GM23248 (cell line): ENCODE measurements at regions not wholly inside any gene's neighbourhood (a gene's known extent, or its start where the extent isn't known, plus 50 kb on each side); places are given as distances from the start of the nearest gene placed in this dataset.

Experiments
- DNase-seq: peaks from one replicate; pipeline ENCODE4 v3.0.0-alpha.2; 2015
- H2AFZ ChIP-seq: fragments of 200-600 bp; sonication (generic); 2 replicates; pipeline ENCODE4 v1.6.1; 2016; ENCODE audit warnings: antibody characterized with exemption
- H3F3A ChIP-seq: fragments of 200-600 bp; sonication (generic); 2 replicates; pipeline ENCODE4 v1.6.1; 2016; ENCODE audit warnings: mild to moderate bottlenecking, antibody characterized with exemption, mixed run types; ENCODE audit not compliant: insufficient read depth
- H3K27ac ChIP-seq: fragments of 200-600 bp; sonication (generic); 2 replicates; pipeline ENCODE4 v1.5.1; 2016; ENCODE audit warnings: mild to moderate bottlenecking
- H3K27me3 ChIP-seq: fragments of 200-600 bp; sonication (generic); replicated peaks from 2 replicates; pipeline ENCODE4 v1.6.1; 2016; ENCODE audit warnings: mild to moderate bottlenecking; ENCODE audit not compliant: insufficient read depth
- H3K36me3 ChIP-seq: fragments of 200-600 bp; sonication (generic); 2 replicates; pipeline ENCODE4 v1.6.1; 2016; ENCODE audit warnings: low read depth, mild to moderate bottlenecking
- H3K4me1 ChIP-seq: fragments of 200-600 bp; sonication (generic); 2 replicates; pipeline ENCODE4 v1.6.1; 2016; ENCODE audit warnings: mild to moderate bottlenecking; ENCODE audit not compliant: insufficient read depth
- H3K4me2 ChIP-seq: fragments of 200-600 bp; sonication (generic); one replicate; pipeline ENCODE4 v1.6.1; 2016; ENCODE audit warnings: mild to moderate bottlenecking; ENCODE audit not compliant: unreplicated experiment
- H3K4me3 ChIP-seq: fragments of 200-600 bp; sonication (generic); 2 replicates; pipeline ENCODE4 v1.5.1; 2016; ENCODE audit warnings: mild to moderate bottlenecking
- H3K79me2 ChIP-seq: fragments of 200-600 bp; sonication (generic); 2 replicates; pipeline ENCODE4 v1.6.1; 2016; ENCODE audit warnings: mild to moderate bottlenecking; ENCODE audit not compliant: insufficient read depth
- H3K9ac ChIP-seq: fragments of 200-600 bp; sonication (generic); 2 replicates; pipeline ENCODE4 v1.6.1; 2016; ENCODE audit warnings: mild to moderate bottlenecking
- H3K9me2 ChIP-seq: fragments of 200-600 bp; sonication (generic); 2 replicates; pipeline ENCODE4 v1.6.1; 2016; ENCODE audit warnings: mixed run types, mild to moderate bottlenecking, moderate library complexity; ENCODE audit not compliant: insufficient read depth
- H3K9me3 ChIP-seq: fragments of 200-600 bp; sonication (generic); one replicate; pipeline ENCODE4 v1.6.1; 2017; ENCODE audit warnings: low read depth
- H4K20me1 ChIP-seq: fragments of 200-600 bp; sonication (generic); 2 replicates; pipeline ENCODE4 v1.6.0; 2016; ENCODE audit not compliant: insufficient read depth
- EZH2 ChIP-seq: fragments of 200-600 bp; sonication (generic); IDR thresholded peaks from 2 replicates; pipeline ENCODE4 v1.6.1; 2018; ENCODE audit warnings: antibody characterized with exemption, mild to moderate bottlenecking; ENCODE audit not compliant: insufficient read depth, poor library complexity, severe bottlenecking
- EZH2phosphoT487 ChIP-seq: fragments of 200-600 bp; sonication (generic); IDR thresholded peaks from 2 replicates; pipeline ENCODE4 v1.6.1; 2018; ENCODE audit warnings: antibody characterized with exemption, moderate library complexity, mild to moderate bottlenecking, low read depth; ENCODE audit not compliant: insufficient read depth
- whole genome bisulfite sequencing, 2 experiments: methylation state at CpG; one replicate each; pipeline ENCODE4 v1.1.6; 2015 to 2017; ENCODE audit warnings: low lambda C conversion rate in 2 of 2, low coverage in 1 of 2; ENCODE audit errors: missing lambda C conversion rate in 2 of 2; 5-methylcytosine and 5-hydroxymethylcytosine counted together
- in situ Hi-C: fragments of 300-500 bp; cut with MboI; formaldehyde crosslinking; loops from 2 replicates; pipeline ENCODE4 v1.15.0; 2020

GRCh38 chr13:62321139-62321538 is 905.5 kb upstream of the PCDH20 start:
- no peaks in the 10 kb centered on the region for H4K20me1 ChIP-seq
- H3K36me3 ChIP-seq = no peaks in the 10 kb centered on the region
- H3K9me3 ChIP-seq = no peaks in the 10 kb centered on the region
- no peak overlapping the region for H2AFZ ChIP-seq
- no peak overlapping the region for H3K4me3 ChIP-seq
- H3K9ac ChIP-seq = no peak overlapping the region
- no peak overlapping the region for H3K27ac ChIP-seq
- no peaks in the 10 kb centered on the region for H3K9me2 ChIP-seq
- no peaks in the 10 kb centered on the region for H3K27me3 ChIP-seq
- no peak overlapping the region for H3K4me2 ChIP-seq
- H3K4me1 ChIP-seq = no peaks in the 10 kb centered on the region
- H3K79me2 ChIP-seq = no peaks in the 10 kb centered on the region
- in situ Hi-C loops = no loop called here
- no peaks in the 10 kb centered on the region for H3F3A ChIP-seq
- TF ChIP-seq EZH2 (no peak), EZH2phosphoT487 (no peak)
- WGBS, 2 experiments = 3 to 14% methylated on average over 1 of the region's 1 CpG
- no peak for DNase-seq

- H3K79me2 ChIP-seq = no peaks in the 10 kb centered on the region
- WGBS, 2 experiments = 40 to 48% methylated on average over 4 of the region's 4 CpGs
- in situ Hi-C loops = no loop called here
Observed at GRCh38 chr13:62320129-62321108, 904.8 kb upstream of the PCDH20 start.

GRCh38 chr13:62309904-62310303 is 894.3 kb upstream of the PCDH20 start:
- H3F3A ChIP-seq = no peaks in the 10 kb centered on the region
- no peak for TF ChIP-seq EZH2
- TF ChIP-seq EZH2phosphoT487 = no peak
- H3K27me3 ChIP-seq = no peaks in the 10 kb centered on the region
- H4K20me1 ChIP-seq = no peaks in the 10 kb centered on the region
- no peaks in the 10 kb centered on the region for H3K9me2 ChIP-seq
- H3K4me3 ChIP-seq = no peak overlapping the region
- no peak overlapping the region for H2AFZ ChIP-seq
- no peaks in the 10 kb centered on the region for H3K4me1 ChIP-seq
- H3K27ac ChIP-seq = no peak overlapping the region
- DNase-seq = no peak
- 31% methylated on average over 3 of the region's 3 CpGs for WGBS, 2 experiments
- H3K36me3 ChIP-seq = no peaks in the 10 kb centered on the region
- H3K9ac ChIP-seq = no peak overlapping the region
- no peak overlapping the region for H3K4me2 ChIP-seq
- no peaks in the 10 kb centered on the region for H3K9me3 ChIP-seq
- no peaks in the 10 kb centered on the region for H3K79me2 ChIP-seq
- in situ Hi-C loops = no loop called here

More at GRCh38 chr13:62320129-62321108, 904.8 kb upstream of the PCDH20 start:
- Histone ChIP-seq H2AFZ (no peak overlapping the region), H3K9me3 (no peaks in the 10 kb centered on the region), H3K9me2 (no peaks in the 10 kb centered on the region), H3K4me3 (no peak overlapping the region), H3K27me3 (no peaks in the 10 kb centered on the region), H3F3A (no peaks in the 10 kb centered on the region), H3K4me2 (no peak overlapping the region), H3K27ac (no peak overlapping the region), H3K9ac (no peak overlapping the region), H3K36me3 (no peaks in the 10 kb centered on the region), H3K4me1 (no peaks in the 10 kb centered on the region), H4K20me1 (no peaks in the 10 kb centered on the region)
- peak; percentile 36 for DNase-seq
- TF ChIP-seq EZH2 = no peak
- no peak for TF ChIP-seq EZH2phosphoT487

GRCh38 chr13:62305756-62306155 is 890.1 kb upstream of the PCDH20 start:
- H3K4me3 ChIP-seq = no peak overlapping the region
- no peaks in the 10 kb centered on the region for H3F3A ChIP-seq
- WGBS, 2 experiments = 19 to 41% methylated on average over 3 of the region's 3 CpGs
- H3K4me1 ChIP-seq = no peaks in the 10 kb centered on the region
- TF ChIP-seq EZH2 = no peak
- TF ChIP-seq EZH2phosphoT487 = no peak
- no peaks in the 10 kb centered on the region for H4K20me1 ChIP-seq
- no peak overlapping the region for H2AFZ ChIP-seq
- in situ Hi-C loops = no loop called here
- H3K27me3 ChIP-seq = no peaks in the 10 kb centered on the region
- no peak for DNase-seq
- no peaks in the 10 kb centered on the region for H3K9me3 ChIP-seq
- H3K36me3 ChIP-seq = no peaks in the 10 kb centered on the region
- H3K4me2 ChIP-seq = no peak overlapping the region
- no peak overlapping the region for H3K9ac ChIP-seq
- H3K79me2 ChIP-seq = no peaks in the 10 kb centered on the region
- H3K27ac ChIP-seq = no peak overlapping the region
- no peaks in the 10 kb centered on the region for H3K9me2 ChIP-seq
